ENCODE measurements at regions not wholly inside any gene's neighbourhood (a gene's known extent, or its start where the extent isn't known, plus 50 kb on each side); places are given as distances from the start of the nearest gene placed in this dataset.

GRCh38 chr6:122264557-122264956, 134.9 kb upstream of the HSF2 start:
- ChIA-PET CTCF (ENCODE audit: low intra/inter-chr PET ratio) (no interaction called here), POLR2A (no interaction called here)
- 0% methylated on average over 2 of the region's 2 CpGs for WGBS (ENCODE audit: insufficient coverage, low coverage, missing lambda C conversion rate)
- no TSS peak for BruUV-seq (replicated peaks)
- intact Hi-C loops (cut with micrococcal nuclease) (no loop called here), in situ Hi-C loops (cut with MboI) (no loop called here)
- no peak for ATAC-seq
- Histone ChIP-seq H3K4me2 (ENCODE audit: insufficient read depth, low read length) (no peak overlapping the region), H4K20me1 (replicated peaks; ENCODE audit: control insufficient read depth, insufficient read depth, low read length) (no peaks in the 10 kb centered on the region), H2AFZ (ENCODE audit: low read depth, low read length) (no peak overlapping the region), H3K79me2 (ENCODE audit: control insufficient read depth, insufficient read depth, low read length) (no peaks in the 10 kb centered on the region), H3K9me1 (ENCODE audit: control insufficient read depth, insufficient read depth, low read length) (no peaks in the 10 kb centered on the region), H3K4me3 (no peak overlapping the region), H3K9me3 (replicated peaks; ENCODE audit: control insufficient read depth, insufficient read depth, low read depth, low read length) (peaks cover 6% of the 10 kb centered on the region; the same call in 1 of the 2 replicates), H3K4me1 (replicated peaks in 1 of 2; ENCODE audit: control insufficient read depth in 2 of 2, insufficient read depth in 2 of 2, low read length in 2 of 2) (no peaks in the 10 kb centered on the region), H3K27me3 (ENCODE audit: control insufficient read depth in 2 of 2, insufficient read depth in 2 of 2, low read length in 2 of 2) (no peaks in the 10 kb centered on the region), H3K27ac (ENCODE audit: extremely low read depth, low read depth, low read length) (no peak overlapping the region), H3K9ac (ENCODE audit: insufficient read depth in 1 of 2, low read depth in 2 of 2, low read length in 2 of 2) (no peak overlapping the region), H3K36me3 (ENCODE audit: control insufficient read depth, insufficient read depth, low read length) (no peaks in the 10 kb centered on the region)
- FAIRE-seq = no peak
- TF ChIP-seq BRF2 (IDR thresholded peaks at IDR 0.05; ENCODE audit: borderline replicate concordance, insufficient read depth, insufficient read length) (no peak), DMBX1 (CRISPR knock-in tag; IDR thresholded peaks at IDR 0.05; ENCODE audit: borderline replicate concordance) (no peak), MXD1 (CRISPR knock-in tag; IDR thresholded peaks at IDR 0.05; ENCODE audit: borderline replicate concordance, poor library complexity, severe bottlenecking) (no peak), TARDBP (IDR thresholded peaks at IDR 0.05) (no peak), BRCA1 (IDR thresholded peaks at IDR 0.05) (no peak), BRCA1 (CRISPR knock-in tag; IDR thresholded peaks at IDR 0.05) (no peak)
- DNase-seq (ENCODE audit: extremely low read depth in 1 of 4, low spot score in 3 of 4) = no peak

All from K562 (cell line).